ENCODE measurements at regions not wholly inside any gene's neighbourhood (a gene's known extent, or its start where the extent isn't known, plus 50 kb on each side); places are given as distances from the start of the nearest gene placed in this dataset.

DNA sequence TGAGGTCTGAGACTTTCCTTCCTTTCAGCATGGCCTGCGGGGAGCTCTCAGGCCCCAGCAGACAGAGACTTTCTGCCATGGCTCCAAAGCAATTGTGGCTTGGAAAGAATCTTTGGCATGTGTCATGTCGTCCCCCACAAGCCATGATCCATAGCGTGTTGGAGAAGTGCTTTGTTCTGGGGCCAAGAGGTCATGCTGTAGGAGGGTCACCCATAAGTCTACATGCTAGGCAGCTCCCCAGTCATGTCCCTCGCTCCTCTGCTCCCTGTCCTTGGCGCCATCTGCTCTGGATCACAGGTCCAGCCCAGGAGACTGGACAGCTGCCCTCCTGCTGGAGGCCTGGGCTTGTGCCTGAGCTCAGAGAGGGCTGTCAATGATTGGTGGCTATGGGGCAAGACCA lies 78.8 kb upstream of the LCLAT1 start:
- DNase-seq (ENCODE audit: low read depth in 3 of 3) = no peak

- no peak for DNase-seq (ENCODE audit: low read depth in 3 of 3)
Measured at GRCh38 chr2:30371028-30371689, 75.9 kb upstream of the LCLAT1 start.

DNA sequence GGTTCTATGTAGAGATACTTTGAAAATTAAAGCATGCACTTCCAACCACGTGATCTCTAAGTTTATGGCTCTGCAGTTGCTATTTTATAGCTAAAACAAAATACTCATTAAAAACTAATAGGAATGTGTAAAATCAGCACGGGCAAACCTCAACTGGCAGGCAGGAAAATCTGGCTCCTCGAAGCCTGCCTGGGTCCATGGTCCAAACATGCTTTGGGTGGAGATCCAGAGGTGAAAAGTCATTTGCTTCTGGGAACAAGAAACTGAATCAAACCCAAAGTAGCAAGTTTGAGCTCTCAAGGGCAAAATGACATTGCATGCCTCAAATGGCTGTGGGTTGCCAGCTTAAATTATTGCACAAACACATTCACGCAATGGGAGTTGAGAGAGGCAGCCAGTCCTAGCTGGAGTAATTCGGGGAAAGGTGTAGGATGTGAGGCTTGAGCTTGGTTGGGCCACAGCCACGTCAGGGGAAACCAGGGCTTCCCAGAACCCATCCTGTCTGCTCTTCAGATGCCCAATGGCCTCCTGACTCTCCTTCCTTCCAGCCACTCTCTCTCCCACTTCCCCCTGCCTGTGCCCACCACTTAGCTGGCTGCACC lies 75.2 kb upstream of the LCLAT1 start:
- no peak for DNase-seq (ENCODE audit: low read depth in 3 of 3)

- DNase-seq (ENCODE audit: low read depth in 3 of 3) = no peak
Measured at GRCh38 chr2:30372826-30373225, 74.2 kb upstream of the LCLAT1 start.

DNA sequence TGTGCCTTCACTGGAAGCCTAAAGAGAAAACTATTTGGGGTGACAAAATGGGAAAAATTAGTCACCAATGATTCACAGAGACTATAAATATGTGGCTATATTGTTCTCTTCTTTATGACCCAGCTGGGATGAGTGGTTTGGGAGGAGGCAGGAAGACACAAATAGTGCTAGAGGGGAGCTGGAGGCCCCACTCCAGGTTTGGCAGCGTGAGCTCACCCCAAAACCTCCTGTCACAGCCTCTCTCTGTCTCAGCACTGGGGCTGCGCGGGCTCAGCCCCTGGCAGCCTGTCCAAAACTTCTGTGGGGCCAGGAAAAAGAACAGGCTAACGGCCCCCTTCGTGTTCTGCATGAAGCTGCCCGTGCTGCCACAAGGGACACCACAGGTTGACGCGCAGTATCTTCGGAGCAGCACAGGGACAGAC lies 73.2 kb upstream of the LCLAT1 start:
- no peak for DNase-seq (ENCODE audit: low read depth in 3 of 3)

DNA sequence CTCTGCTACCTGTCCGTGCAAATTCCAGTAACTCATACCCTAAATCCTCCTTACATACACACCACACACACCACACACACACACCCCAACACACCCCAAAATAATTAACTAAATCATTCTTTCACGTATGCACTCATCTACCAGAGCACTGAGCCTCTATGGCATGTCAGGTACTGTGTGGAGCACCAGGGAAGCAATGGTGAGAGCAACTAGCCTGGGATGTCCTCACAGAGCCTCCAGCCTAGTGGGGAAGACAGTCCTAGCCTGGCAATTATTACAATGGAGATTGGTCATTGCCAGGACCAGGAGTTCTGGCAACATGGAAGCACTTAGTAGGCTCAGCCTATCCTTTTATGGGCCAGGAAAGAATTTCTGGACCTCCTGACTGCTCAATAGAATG lies 72.7 kb upstream of the LCLAT1 start:
- no peak for DNase-seq (ENCODE audit: low read depth in 3 of 3)

DNA sequence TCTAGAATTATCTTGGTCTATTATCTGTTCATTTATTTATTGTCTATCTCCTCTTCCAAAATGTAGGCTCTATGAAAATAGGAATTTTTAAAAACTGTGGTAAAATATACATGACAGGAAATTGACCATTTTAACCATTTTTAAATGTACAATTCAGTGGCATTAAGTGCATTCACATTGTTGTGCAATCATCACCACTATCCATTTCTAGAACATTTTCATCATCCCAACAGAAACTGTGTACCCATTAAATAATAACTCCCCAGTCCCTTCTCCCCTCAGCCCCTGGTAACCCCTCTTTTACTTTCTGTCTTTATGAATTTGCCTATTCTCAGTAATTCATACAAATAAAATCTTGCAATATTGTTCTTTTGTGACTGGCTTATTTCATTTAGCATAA lies 71.1 kb upstream of the LCLAT1 start:
- DNase-seq (ENCODE audit: low read depth in 3 of 3) = no peak

DNA sequence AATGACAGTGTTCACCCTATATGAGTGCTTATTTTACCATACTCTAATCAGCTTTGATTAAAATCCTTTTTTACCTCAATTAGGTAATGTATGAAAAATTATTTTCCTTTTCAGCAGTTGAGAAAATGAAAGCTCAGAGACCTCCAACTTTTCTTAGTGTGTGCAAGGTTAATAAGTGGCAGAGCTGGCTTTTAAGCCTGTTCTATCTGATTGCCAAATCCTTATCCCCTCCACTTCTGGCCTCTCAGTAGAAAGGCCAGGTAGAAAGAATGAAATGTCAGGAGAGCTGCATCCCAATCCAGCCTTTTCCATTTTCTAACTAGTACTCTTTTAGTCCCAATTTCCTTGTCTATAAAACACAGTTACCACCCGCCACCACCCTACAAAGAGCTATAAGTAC lies 67.6 kb upstream of the LCLAT1 start:
- DNase-seq (ENCODE audit: low read depth in 3 of 3) = no peak

GRCh38 chr2:30380824-30381223 lies 66.2 kb upstream of the LCLAT1 start:
- DNase-seq (ENCODE audit: low read depth in 3 of 3) = no peak

- no peak for DNase-seq (ENCODE audit: low read depth in 3 of 3)
Measured at GRCh38 chr2:30382162-30382783, 64.8 kb upstream of the LCLAT1 start.

DNA sequence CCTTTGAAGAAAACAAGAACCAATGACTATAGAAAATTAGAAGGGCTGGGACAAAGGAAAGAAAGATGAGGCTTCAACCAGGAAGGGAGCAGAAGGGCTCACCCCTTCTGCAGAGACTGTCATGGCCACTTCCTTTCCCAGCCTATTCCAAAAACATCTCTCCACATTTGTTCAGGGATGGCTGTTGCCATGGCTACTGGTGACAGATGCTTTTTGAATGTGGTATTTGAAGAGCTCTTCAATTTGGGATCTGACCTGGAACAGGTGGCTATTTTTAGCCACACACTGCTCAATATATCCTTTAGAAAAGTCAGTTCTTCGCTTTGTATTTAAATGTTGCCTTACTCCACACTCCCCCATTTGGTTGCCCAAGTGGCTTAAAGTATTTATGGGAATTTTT lies 64.1 kb upstream of the LCLAT1 start:
- no peak for DNase-seq (ENCODE audit: low read depth in 3 of 3)

GRCh38 chr2:30385327-30385726 lies 61.7 kb upstream of the LCLAT1 start:
- DNase-seq (ENCODE audit: low read depth in 3 of 3) = no peak

- no peak for DNase-seq (ENCODE audit: low read depth in 3 of 3)
Measured at GRCh38 chr2:30392097-30392496, 54.9 kb upstream of the LCLAT1 start.

DNA sequence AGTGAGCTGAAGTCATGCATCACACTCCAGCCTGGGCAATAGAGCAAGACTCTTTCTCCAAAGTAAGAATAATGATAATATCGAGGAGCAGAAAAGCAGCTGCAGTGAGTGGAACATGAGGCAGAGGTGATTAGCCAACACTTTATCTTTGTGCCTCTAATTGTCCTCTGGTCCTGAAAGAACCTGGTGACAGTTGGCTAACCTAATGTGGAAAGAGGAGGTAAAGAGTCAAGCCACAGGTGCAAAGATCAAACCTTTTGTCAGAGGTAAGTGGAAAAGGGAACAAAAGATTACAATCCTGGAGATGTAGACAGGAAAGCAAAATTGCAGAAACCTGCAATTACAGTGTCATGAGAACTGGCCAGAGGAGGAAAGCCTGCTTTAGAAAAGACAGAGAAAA lies 53.5 kb upstream of the LCLAT1 start:
- no peak for DNase-seq (ENCODE audit: low read depth in 3 of 3)

DNA sequence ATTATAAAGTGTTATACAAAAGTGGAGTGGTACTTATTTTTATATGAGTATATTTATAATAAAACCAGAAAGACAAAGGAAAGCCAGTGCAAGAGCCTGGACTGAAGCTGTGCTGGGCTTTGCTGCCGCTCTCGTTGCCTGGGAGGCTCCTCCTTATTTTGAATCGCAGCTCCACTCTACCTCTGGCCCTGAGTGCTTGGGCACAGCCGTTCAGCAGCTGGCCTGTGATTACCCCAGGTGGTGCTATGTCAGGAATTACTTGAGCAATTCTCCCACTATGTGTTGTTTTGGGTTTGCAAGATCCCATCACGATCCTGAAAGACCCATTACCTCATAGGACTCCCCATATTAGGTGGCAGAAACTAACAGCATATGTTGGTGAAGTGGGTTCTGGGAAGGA lies 53.0 kb upstream of the LCLAT1 start:
- no peak for DNase-seq (ENCODE audit: low read depth in 3 of 3)

- no peak for DNase-seq (ENCODE audit: low read depth in 3 of 3)
Measured at GRCh38 chr2:30396436-30397232, 50.4 kb upstream of the LCLAT1 start.
